ENCODE measurements at regions not wholly inside any gene's neighbourhood (a gene's known extent, or its start where the extent isn't known, plus 50 kb on each side); places are given as distances from the start of the nearest gene placed in this dataset.
"Not testable (repeated sequence)": the region's sequence is repeated elsewhere in the genome, so short reads cannot be mapped to it uniquely, and the experiment has no call there.

GRCh38 chr21:31819692-31820091 is 53.1 kb upstream of the HUNK start:
- H3K9me3 Mint-ChIP-seq (ENCODE audit: low read depth); H3K36me3 Mint-ChIP-seq (ENCODE audit: low read depth); DNase-seq (ENCODE audit: low spot score); H3K4me3 Mint-ChIP-seq (ENCODE audit: unreplicated experiment); H3K4me1 Mint-ChIP-seq (ENCODE audit: low read depth); H3K27ac Mint-ChIP-seq (ENCODE audit: unreplicated experiment): not testable (repeated sequence)
- peaks cover 14% of the 10 kb centered on the region for H3K27me3 Mint-ChIP-seq (ENCODE audit: low read depth)

- H3K27me3 Mint-ChIP-seq (ENCODE audit: low read depth) = peaks cover 14% of the 10 kb centered on the region
- H3K36me3 Mint-ChIP-seq (ENCODE audit: low read depth); H3K4me3 Mint-ChIP-seq (ENCODE audit: unreplicated experiment); H3K27ac Mint-ChIP-seq (ENCODE audit: unreplicated experiment); DNase-seq (ENCODE audit: low spot score); H3K4me1 Mint-ChIP-seq (ENCODE audit: low read depth); H3K9me3 Mint-ChIP-seq (ENCODE audit: low read depth): not testable (repeated sequence)
These were observed 58.5 kb upstream of the HUNK start for GRCh38 chr21:31814356-31814755.

GRCh38 chr21:31813862-31814261 is 59.0 kb upstream of the HUNK start:
- Mint-ChIP-seq H3K27me3 (ENCODE audit: low read depth) (peaks cover 14% of the 10 kb centered on the region), H3K9me3 (ENCODE audit: low read depth) (peaks cover 2% of the 10 kb centered on the region), H3K4me3 (ENCODE audit: unreplicated experiment) (no peak overlapping the region), H3K27ac (ENCODE audit: unreplicated experiment) (no peak overlapping the region), H3K36me3 (ENCODE audit: low read depth) (no peaks in the 10 kb centered on the region), H3K4me1 (ENCODE audit: low read depth) (no peaks in the 10 kb centered on the region)
- DNase-seq (ENCODE audit: low spot score) = no peak
- TF ChIP-seq CTCF (IDR thresholded peaks at IDR 0.05) = no peak

DNA sequence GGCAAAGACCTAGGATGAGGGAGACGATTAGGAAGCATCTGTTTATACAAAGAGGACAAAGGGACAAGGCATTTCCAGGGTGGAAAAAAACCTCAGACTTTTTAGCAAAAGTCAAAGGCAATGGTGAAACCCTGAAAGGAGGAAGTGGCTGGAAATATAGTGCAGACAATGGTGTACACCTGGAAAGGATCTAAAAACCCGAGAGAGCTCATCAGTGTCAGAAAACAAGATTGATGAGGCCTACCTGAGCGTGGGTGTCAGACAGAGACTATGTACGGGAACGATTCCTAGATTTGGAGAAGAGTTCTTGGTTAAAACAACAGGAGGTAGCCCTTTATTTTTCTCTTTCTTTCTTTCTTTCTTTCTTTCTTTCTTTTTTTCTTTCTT is 68.8 kb upstream of the HUNK start:
- no peak for TF ChIP-seq CTCF (IDR thresholded peaks at IDR 0.05)
- H3K4me3 Mint-ChIP-seq (ENCODE audit: unreplicated experiment) = no peak overlapping the region
- no peak for DNase-seq (ENCODE audit: low spot score)
- peaks cover 4% of the 10 kb centered on the region for H3K4me1 Mint-ChIP-seq (ENCODE audit: low read depth)
- H3K36me3 Mint-ChIP-seq (ENCODE audit: low read depth) = no peaks in the 10 kb centered on the region
- H3K27ac Mint-ChIP-seq (ENCODE audit: unreplicated experiment) = no peak overlapping the region
- no peaks in the 10 kb centered on the region for H3K9me3 Mint-ChIP-seq (ENCODE audit: low read depth)
- peaks cover 4% of the 10 kb centered on the region for H3K27me3 Mint-ChIP-seq (ENCODE audit: low read depth)

DNA sequence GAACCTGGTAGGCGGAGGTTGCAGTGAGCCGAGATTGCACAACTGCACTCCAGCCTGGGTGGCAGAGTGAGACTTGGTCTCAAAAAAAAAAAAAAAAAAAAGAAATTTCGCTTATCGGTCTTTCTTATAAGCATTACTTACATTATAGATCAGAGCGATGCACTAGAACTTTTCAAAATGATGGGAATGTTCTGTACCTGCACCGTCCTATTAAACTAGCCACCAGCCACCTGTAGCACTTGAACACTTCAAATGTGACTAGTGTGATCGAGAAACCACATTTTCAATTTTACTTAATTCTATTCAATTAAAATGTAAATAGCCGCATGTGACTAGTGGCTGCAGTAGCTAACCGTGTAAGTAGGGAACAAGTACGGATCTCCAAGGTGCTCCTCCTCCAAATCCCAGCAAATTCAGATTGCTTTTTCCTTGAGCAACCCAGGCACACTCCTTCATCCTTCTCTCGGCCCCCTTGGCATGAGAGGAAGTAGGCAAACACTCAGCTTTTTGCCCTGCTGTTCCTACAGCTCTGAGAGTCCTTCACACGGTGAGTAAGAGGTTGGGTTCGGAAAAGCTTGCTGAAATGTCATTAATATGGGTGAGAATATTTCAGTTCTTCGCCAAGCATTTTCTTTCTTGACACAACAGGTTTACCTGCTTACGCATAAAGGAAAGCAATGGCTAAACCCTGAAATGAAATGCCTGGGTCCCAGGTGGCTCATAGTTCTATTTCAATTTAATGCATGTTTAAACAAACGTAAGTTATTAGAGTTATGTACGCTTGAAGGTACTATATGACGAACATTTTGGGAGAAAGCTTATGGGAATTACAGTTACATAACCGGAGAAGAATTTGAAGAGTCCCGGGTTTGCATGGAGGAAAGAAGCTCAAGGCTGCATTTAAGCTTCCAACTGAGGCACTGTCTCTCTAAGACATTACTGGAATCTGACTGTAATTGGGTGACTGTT is 69.5 kb upstream of the HUNK start:
- TF ChIP-seq CTCF (IDR thresholded peaks at IDR 0.05) = no peak
- no peak for DNase-seq (ENCODE audit: low spot score)
- Mint-ChIP-seq H3K36me3 (ENCODE audit: low read depth) (no peaks in the 10 kb centered on the region), H3K4me3 (ENCODE audit: unreplicated experiment) (no peak overlapping the region), H3K9me3 (ENCODE audit: low read depth) (no peaks in the 10 kb centered on the region), H3K4me1 (ENCODE audit: low read depth) (peaks cover 8% of the 10 kb centered on the region), H3K27me3 (ENCODE audit: low read depth) (peaks cover 4% of the 10 kb centered on the region), H3K27ac (ENCODE audit: unreplicated experiment) (no peak overlapping the region)

GRCh38 chr21:31802331-31802730 is 70.4 kb upstream of the SCAF4 start:
- H3K4me3 Mint-ChIP-seq (ENCODE audit: unreplicated experiment) = no peak overlapping the region
- DNase-seq (ENCODE audit: low spot score) = no peak
- no peaks in the 10 kb centered on the region for H3K36me3 Mint-ChIP-seq (ENCODE audit: low read depth)
- no peak overlapping the region for H3K27ac Mint-ChIP-seq (ENCODE audit: unreplicated experiment)
- H3K27me3 Mint-ChIP-seq (ENCODE audit: low read depth) = peaks cover 4% of the 10 kb centered on the region
- no peaks in the 10 kb centered on the region for H3K9me3 Mint-ChIP-seq (ENCODE audit: low read depth)
- H3K4me1 Mint-ChIP-seq (ENCODE audit: low read depth) = peaks cover 8% of the 10 kb centered on the region
- no peak for TF ChIP-seq CTCF (IDR thresholded peaks at IDR 0.05)

Data from chondrocyte (in vitro differentiated cells).